ENCODE measurements at regions not wholly inside any gene's neighbourhood (a gene's known extent, or its start where the extent isn't known, plus 50 kb on each side); places are given as distances from the start of the nearest gene placed in this dataset.

GRCh38 chr12:17478908-17479673 lies 610.9 kb downstream of the RERGL start:
- Mint-ChIP-seq H3K27me3 (ENCODE audit: unreplicated experiment) (no peaks in the 10 kb centered on the region), H3K36me3 (ENCODE audit: unreplicated experiment) (no peaks in the 10 kb centered on the region), H3K9me3 (ENCODE audit: unreplicated experiment) (no peaks in the 10 kb centered on the region), H3K4me3 (ENCODE audit: unreplicated experiment) (no peak overlapping the region), H3K27ac (ENCODE audit: unreplicated experiment) (no peak overlapping the region), H3K4me1 (ENCODE audit: low read depth, unreplicated experiment) (no peaks in the 10 kb centered on the region)
- no peak for TF ChIP-seq CTCF (IDR thresholded peaks at IDR 0.05; ENCODE audit: partially characterized antibody, unreplicated experiment)
- DNase-seq = no peak

GRCh38 chr12:17470460-17470859 lies 619.5 kb downstream of the RERGL start:
- no peaks in the 10 kb centered on the region for H3K9me3 Mint-ChIP-seq (ENCODE audit: unreplicated experiment)
- peaks cover 2% of the 10 kb centered on the region for H3K27me3 Mint-ChIP-seq (ENCODE audit: unreplicated experiment)
- no peaks in the 10 kb centered on the region for H3K4me1 Mint-ChIP-seq (ENCODE audit: low read depth, unreplicated experiment)
- no peak overlapping the region for H3K4me3 Mint-ChIP-seq (ENCODE audit: unreplicated experiment)
- TF ChIP-seq CTCF (IDR thresholded peaks at IDR 0.05; ENCODE audit: partially characterized antibody, unreplicated experiment) = no peak
- no peaks in the 10 kb centered on the region for H3K36me3 Mint-ChIP-seq (ENCODE audit: unreplicated experiment)
- DNase-seq = no peak
- H3K27ac Mint-ChIP-seq (ENCODE audit: unreplicated experiment) = no peak overlapping the region

GRCh38 chr12:17459214-17459613 lies 630.8 kb downstream of the RERGL start:
- DNase-seq = no peak
- H3K27ac Mint-ChIP-seq (ENCODE audit: unreplicated experiment) = no peak overlapping the region
- H3K9me3 Mint-ChIP-seq (ENCODE audit: unreplicated experiment) = no peaks in the 10 kb centered on the region
- no peak overlapping the region for H3K4me3 Mint-ChIP-seq (ENCODE audit: unreplicated experiment)
- TF ChIP-seq CTCF (IDR thresholded peaks at IDR 0.05; ENCODE audit: partially characterized antibody, unreplicated experiment) = no peak
- no peaks in the 10 kb centered on the region for H3K4me1 Mint-ChIP-seq (ENCODE audit: low read depth, unreplicated experiment)
- no peaks in the 10 kb centered on the region for H3K36me3 Mint-ChIP-seq (ENCODE audit: unreplicated experiment)
- H3K27me3 Mint-ChIP-seq (ENCODE audit: unreplicated experiment) = no peaks in the 10 kb centered on the region

GRCh38 chr12:17456486-17456885 lies 633.5 kb downstream of the RERGL start:
- no peaks in the 10 kb centered on the region for H3K9me3 Mint-ChIP-seq (ENCODE audit: unreplicated experiment)
- H3K27ac Mint-ChIP-seq (ENCODE audit: unreplicated experiment) = no peak overlapping the region
- H3K27me3 Mint-ChIP-seq (ENCODE audit: unreplicated experiment) = no peaks in the 10 kb centered on the region
- H3K4me3 Mint-ChIP-seq (ENCODE audit: unreplicated experiment) = no peak overlapping the region
- TF ChIP-seq CTCF (IDR thresholded peaks at IDR 0.05; ENCODE audit: partially characterized antibody, unreplicated experiment) = no peak
- no peaks in the 10 kb centered on the region for H3K36me3 Mint-ChIP-seq (ENCODE audit: unreplicated experiment)
- no peaks in the 10 kb centered on the region for H3K4me1 Mint-ChIP-seq (ENCODE audit: low read depth, unreplicated experiment)
- no peak for DNase-seq

- TF ChIP-seq CTCF (IDR thresholded peaks at IDR 0.05; ENCODE audit: partially characterized antibody, unreplicated experiment) = no peak
- no peaks in the 10 kb centered on the region for H3K9me3 Mint-ChIP-seq (ENCODE audit: unreplicated experiment)
- H3K27ac Mint-ChIP-seq (ENCODE audit: unreplicated experiment) = no peak overlapping the region
- peaks cover 4% of the 10 kb centered on the region for H3K36me3 Mint-ChIP-seq (ENCODE audit: unreplicated experiment)
- DNase-seq = no peak
- H3K4me3 Mint-ChIP-seq (ENCODE audit: unreplicated experiment) = no peak overlapping the region
- no peaks in the 10 kb centered on the region for H3K4me1 Mint-ChIP-seq (ENCODE audit: low read depth, unreplicated experiment)
- H3K27me3 Mint-ChIP-seq (ENCODE audit: unreplicated experiment) = no peaks in the 10 kb centered on the region
Observed at GRCh38 chr12:17438141-17438540, 651.9 kb downstream of the RERGL start.
